ENCODE measurements at regions not wholly inside any gene's neighbourhood (a gene's known extent, or its start where the extent isn't known, plus 50 kb on each side); places are given as distances from the start of the nearest gene placed in this dataset.

DNA sequence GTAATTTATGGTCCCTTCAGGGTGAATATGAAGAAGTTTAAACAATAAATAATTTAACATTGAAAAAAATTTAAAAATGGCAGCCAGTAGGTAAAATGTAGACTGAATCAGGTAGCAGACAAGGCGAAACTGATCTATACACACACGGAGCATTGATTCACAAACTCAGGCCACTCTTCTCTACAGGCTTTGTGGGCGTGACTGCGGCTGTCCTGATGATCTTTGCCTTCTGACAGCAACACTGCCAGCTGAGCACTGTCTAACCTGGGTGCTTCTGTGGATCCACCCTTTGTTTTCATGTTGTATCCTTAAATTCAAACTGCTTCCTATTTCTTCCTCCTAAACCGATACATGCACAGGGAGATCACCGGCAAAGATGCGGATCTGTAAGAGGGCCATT, 315.4 kb upstream of the ADCY2 start:
- Histone ChIP-seq H3K27me3 (ENCODE audit: control insufficient read depth in 2 of 2, insufficient read depth in 1 of 2, low read length in 1 of 2) (no peaks in the 10 kb centered on the region), H3K4me3 (ENCODE audit: low read length in 2 of 2) (no peak overlapping the region), H3K27ac (ENCODE audit: low read depth in 1 of 2, low read length in 1 of 2) (no peak overlapping the region), H3K9me3 (ENCODE audit: control insufficient read depth in 2 of 2, insufficient read depth in 1 of 2, low read length in 1 of 2) (no peaks in the 10 kb centered on the region), H3K36me3 (ENCODE audit: control insufficient read depth in 2 of 2, insufficient read depth in 2 of 2, low read length in 1 of 2) (no peaks in the 10 kb centered on the region), H3K4me1 (ENCODE audit: control insufficient read depth in 2 of 2, insufficient read depth in 2 of 2, low read length in 2 of 2) (no peaks in the 10 kb centered on the region)
- no peak for DNase-seq (ENCODE audit: low read depth in 6 of 9, low spot score in 9 of 9)
- WGBS: 93% methylated on average over 7 of the region's 7 CpGs

DNA sequence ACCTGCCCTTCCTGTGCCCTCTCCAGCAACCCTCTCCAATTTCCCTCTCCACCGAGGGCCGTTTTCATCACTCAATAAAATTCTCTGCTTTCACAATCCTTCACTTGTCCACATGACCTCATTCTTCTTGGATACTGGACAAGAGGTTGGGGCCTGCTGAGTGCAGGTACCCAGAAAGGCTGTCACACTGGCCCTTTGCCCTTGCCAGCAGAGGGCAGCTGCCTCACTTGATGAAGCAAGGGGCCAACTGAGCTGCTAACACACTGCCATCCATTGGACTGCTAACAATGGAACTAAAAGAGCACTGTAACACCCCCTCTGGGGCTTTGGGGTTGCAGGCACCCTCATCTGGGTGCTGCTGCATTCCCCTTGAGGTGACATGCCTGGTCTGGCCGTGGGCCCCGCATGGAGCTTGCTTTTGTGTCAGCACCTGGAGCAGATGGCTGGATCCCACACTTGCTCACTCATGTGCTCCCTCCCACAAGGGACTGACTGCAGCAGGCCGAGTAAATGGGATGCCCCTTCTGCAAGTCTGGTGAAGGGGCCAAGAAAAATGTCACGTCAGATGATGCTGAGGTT, 308.1 kb upstream of the ADCY2 start:
- Histone ChIP-seq H3K27me3 (ENCODE audit: control insufficient read depth in 2 of 2, insufficient read depth in 1 of 2, low read length in 1 of 2) (no peaks in the 10 kb centered on the region), H3K4me3 (ENCODE audit: low read length in 2 of 2) (no peak overlapping the region), H3K36me3 (ENCODE audit: control insufficient read depth in 2 of 2, insufficient read depth in 2 of 2, low read length in 1 of 2) (no peaks in the 10 kb centered on the region), H3K27ac (ENCODE audit: low read depth in 1 of 2, low read length in 1 of 2) (no peak overlapping the region), H3K4me1 (ENCODE audit: control insufficient read depth in 2 of 2, insufficient read depth in 2 of 2, low read length in 2 of 2) (no peaks in the 10 kb centered on the region), H3K9me3 (ENCODE audit: control insufficient read depth in 2 of 2, insufficient read depth in 1 of 2, low read length in 1 of 2) (peaks cover 0 to 3% of the 10 kb centered on the region in 2 donors)
- WGBS: 78% methylated on average over 6 of the region's 6 CpGs
- DNase-seq (ENCODE audit: low read depth in 6 of 9, low spot score in 9 of 9): no peak

DNA sequence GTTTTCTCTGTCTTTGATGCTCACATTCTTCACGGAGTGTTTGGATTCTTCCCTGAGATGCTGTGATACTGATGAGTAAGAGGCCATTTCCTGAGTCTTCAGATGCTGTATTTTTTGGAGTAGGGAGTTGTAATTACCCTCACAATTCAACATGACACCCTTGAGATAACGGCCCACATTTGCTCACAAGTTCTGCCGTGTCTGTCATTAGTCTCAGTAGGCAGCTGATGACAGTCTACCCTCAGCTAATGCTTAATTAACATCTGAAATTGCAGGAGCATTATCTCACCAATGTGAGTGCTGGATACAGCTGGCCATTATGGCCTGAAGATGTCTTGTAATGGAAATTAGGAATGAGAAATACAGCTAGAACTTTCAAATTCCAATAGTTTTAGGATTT, 307.1 kb upstream of the ADCY2 start:
- Histone ChIP-seq H3K36me3 (ENCODE audit: control insufficient read depth in 2 of 2, insufficient read depth in 2 of 2, low read length in 1 of 2) (no peaks in the 10 kb centered on the region), H3K27me3 (ENCODE audit: control insufficient read depth in 2 of 2, insufficient read depth in 1 of 2, low read length in 1 of 2) (no peaks in the 10 kb centered on the region), H3K27ac (ENCODE audit: low read depth in 1 of 2, low read length in 1 of 2) (no peak overlapping the region), H3K4me3 (ENCODE audit: low read length in 2 of 2) (no peak overlapping the region), H3K9me3 (ENCODE audit: control insufficient read depth in 2 of 2, insufficient read depth in 1 of 2, low read length in 1 of 2) (peaks cover 0 to 3% of the 10 kb centered on the region in 2 donors), H3K4me1 (ENCODE audit: control insufficient read depth in 2 of 2, insufficient read depth in 2 of 2, low read length in 2 of 2) (no peaks in the 10 kb centered on the region)
- 29% methylated on average over 3 of the region's 3 CpGs for WGBS
- DNase-seq (ENCODE audit: low read depth in 6 of 9, low spot score in 9 of 9): no peak

DNA sequence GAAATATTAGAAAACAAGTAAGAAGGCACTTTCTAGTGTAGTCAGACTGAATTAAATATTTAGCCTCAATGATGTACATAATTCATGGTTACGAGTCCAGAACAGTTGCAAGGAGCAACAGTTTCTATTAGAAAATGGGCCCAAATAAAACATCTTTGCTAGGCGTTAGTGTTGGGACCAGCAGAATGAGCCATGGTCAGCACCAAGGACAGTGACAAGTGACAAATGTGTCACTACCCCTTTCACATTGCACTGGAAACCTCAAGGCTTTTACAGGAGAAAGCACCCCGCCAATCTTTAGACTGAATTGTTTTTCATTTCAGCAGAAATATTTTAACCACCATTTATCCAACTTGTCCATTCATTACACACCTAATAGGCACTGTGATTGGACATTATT, 301.3 kb upstream of the ADCY2 start:
- Histone ChIP-seq H3K36me3 (ENCODE audit: control insufficient read depth in 2 of 2, insufficient read depth in 2 of 2, low read length in 1 of 2) (no peaks in the 10 kb centered on the region), H3K9me3 (ENCODE audit: control insufficient read depth in 2 of 2, insufficient read depth in 1 of 2, low read length in 1 of 2) (no peaks in the 10 kb centered on the region), H3K27me3 (ENCODE audit: control insufficient read depth in 2 of 2, insufficient read depth in 1 of 2, low read length in 1 of 2) (no peaks in the 10 kb centered on the region), H3K4me3 (ENCODE audit: low read length in 2 of 2) (no peak overlapping the region), H3K27ac (ENCODE audit: low read depth in 1 of 2, low read length in 1 of 2) (no peak overlapping the region), H3K4me1 (ENCODE audit: control insufficient read depth in 2 of 2, insufficient read depth in 2 of 2, low read length in 2 of 2) (no peaks in the 10 kb centered on the region)
- DNase-seq (ENCODE audit: low read depth in 6 of 9, low spot score in 9 of 9): peak in 1 of 9 donors; percentile 5
- 50% methylated on average over 3 of the region's 3 CpGs for WGBS

DNA sequence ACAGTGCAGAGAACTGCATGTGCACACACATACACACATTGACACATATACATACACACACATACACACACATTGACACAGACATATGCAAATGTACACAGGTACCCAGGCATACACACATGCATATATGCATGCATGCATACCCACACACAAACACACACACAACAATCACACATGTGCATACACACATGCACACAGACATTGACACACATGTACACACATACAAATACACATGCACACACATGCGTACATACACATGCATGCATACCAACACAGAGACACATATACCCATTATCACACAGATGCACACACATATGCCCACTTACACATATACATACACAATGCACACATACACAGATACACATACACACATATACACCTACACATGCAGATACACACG, 299.6 kb upstream of the ADCY2 start:
- H3K9me3 ChIP-seq (ENCODE audit: control insufficient read depth in 2 of 2, insufficient read depth in 1 of 2, low read length in 1 of 2): no peaks in the 10 kb centered on the region
- DNase-seq (ENCODE audit: low read depth in 6 of 9, low spot score in 9 of 9): no peak
- H3K4me1 ChIP-seq (ENCODE audit: control insufficient read depth in 2 of 2, insufficient read depth in 2 of 2, low read length in 2 of 2): no peaks in the 10 kb centered on the region
- WGBS: 95% methylated on average over 2 of the region's 2 CpGs
- no peaks in the 10 kb centered on the region for H3K27me3 ChIP-seq (ENCODE audit: control insufficient read depth in 2 of 2, insufficient read depth in 1 of 2, low read length in 1 of 2)
- H3K36me3 ChIP-seq (ENCODE audit: control insufficient read depth in 2 of 2, insufficient read depth in 2 of 2, low read length in 1 of 2): no peaks in the 10 kb centered on the region
- H3K27ac ChIP-seq (ENCODE audit: low read depth in 1 of 2, low read length in 1 of 2): no peak overlapping the region
- H3K4me3 ChIP-seq (ENCODE audit: low read length in 2 of 2): no peak overlapping the region

DNA sequence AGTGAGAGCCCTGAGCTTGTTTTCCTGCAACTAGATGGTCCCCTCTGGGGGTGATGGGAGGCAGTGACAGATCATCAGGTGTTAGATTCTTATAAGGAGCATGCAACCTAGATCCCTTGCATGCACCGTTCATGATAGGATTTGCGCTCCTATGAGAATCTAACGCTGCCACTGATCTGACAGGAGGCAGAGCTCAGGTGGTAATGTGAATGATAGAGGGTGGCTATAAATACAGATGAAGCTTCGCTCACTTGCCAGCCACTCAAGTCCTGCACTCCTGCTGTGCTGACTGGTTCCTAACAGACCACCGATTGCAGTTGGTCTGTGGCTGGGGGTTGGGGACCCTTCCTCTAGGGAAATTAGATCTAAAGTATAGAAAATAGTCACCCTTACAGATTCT, 290.6 kb upstream of the ADCY2 start:
- no peak for DNase-seq (ENCODE audit: low read depth in 6 of 9, low spot score in 9 of 9)
- Histone ChIP-seq H3K27me3 (ENCODE audit: control insufficient read depth in 2 of 2, insufficient read depth in 1 of 2, low read length in 1 of 2) (no peaks in the 10 kb centered on the region), H3K36me3 (ENCODE audit: control insufficient read depth in 2 of 2, insufficient read depth in 2 of 2, low read length in 1 of 2) (no peaks in the 10 kb centered on the region), H3K9me3 (ENCODE audit: control insufficient read depth in 2 of 2, insufficient read depth in 1 of 2, low read length in 1 of 2) (no peaks in the 10 kb centered on the region), H3K27ac (ENCODE audit: low read depth in 1 of 2, low read length in 1 of 2) (no peak overlapping the region), H3K4me1 (ENCODE audit: control insufficient read depth in 2 of 2, insufficient read depth in 2 of 2, low read length in 2 of 2) (no peaks in the 10 kb centered on the region), H3K4me3 (ENCODE audit: low read length in 2 of 2) (no peak overlapping the region)
- 73% methylated on average over 5 of the region's 5 CpGs for WGBS

DNA sequence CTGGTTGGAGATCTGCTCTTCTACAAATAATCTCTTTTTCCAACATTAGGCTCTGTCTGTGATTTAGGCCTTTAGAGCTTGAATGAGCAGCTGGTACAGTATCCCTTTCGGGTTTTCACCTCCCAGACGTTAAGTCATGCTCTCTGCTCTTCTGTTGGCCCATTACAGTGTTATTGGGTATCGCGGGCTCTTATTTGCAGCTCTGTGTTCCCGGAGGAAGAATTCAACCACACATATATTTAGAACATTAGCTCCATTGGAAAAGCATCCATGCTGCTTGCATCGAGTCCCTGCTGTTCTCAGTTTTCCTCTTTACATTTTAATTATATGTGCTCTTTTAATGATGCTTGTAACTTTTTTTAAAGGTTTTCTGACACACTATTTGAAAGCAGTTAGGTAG, 278.0 kb upstream of the ADCY2 start:
- no peak overlapping the region for H3K27ac ChIP-seq (ENCODE audit: low read depth in 1 of 2, low read length in 1 of 2)
- 91% methylated on average over 6 of the region's 6 CpGs for WGBS
- H3K4me1 ChIP-seq (ENCODE audit: control insufficient read depth in 2 of 2, insufficient read depth in 2 of 2, low read length in 2 of 2): no peaks in the 10 kb centered on the region
- no peaks in the 10 kb centered on the region for H3K9me3 ChIP-seq (ENCODE audit: control insufficient read depth in 2 of 2, insufficient read depth in 1 of 2, low read length in 1 of 2)
- H3K27me3 ChIP-seq (ENCODE audit: control insufficient read depth in 2 of 2, insufficient read depth in 1 of 2, low read length in 1 of 2): no peaks in the 10 kb centered on the region
- no peak for DNase-seq (ENCODE audit: low read depth in 6 of 9, low spot score in 9 of 9)
- no peaks in the 10 kb centered on the region for H3K36me3 ChIP-seq (ENCODE audit: control insufficient read depth in 2 of 2, insufficient read depth in 2 of 2, low read length in 1 of 2)
- H3K4me3 ChIP-seq (ENCODE audit: low read length in 2 of 2): no peak overlapping the region

DNA sequence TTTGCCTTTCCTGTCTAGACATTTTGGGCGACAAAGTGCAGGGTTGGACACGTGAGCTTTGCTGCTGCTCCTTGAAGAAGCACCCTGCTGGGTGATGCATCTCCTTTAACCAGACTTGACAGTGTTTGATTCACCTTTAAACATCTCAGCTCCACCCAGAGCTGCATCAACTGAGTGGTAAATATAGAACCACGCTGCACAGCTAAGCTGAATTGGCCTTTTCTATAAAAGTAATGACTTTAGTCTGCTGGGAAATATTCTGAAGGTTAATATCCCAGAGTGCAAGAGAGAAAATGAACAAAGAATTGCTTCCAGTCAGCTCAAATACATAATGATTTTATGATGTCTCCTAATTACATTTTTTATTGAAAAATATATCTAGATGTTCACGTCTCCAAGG, 264.3 kb upstream of the ADCY2 start:
- WGBS: 89% methylated on average over 4 of the region's 4 CpGs
- Histone ChIP-seq H3K9me3 (ENCODE audit: control insufficient read depth in 2 of 2, insufficient read depth in 1 of 2, low read length in 1 of 2) (peaks cover 0 to 4% of the 10 kb centered on the region in 2 donors), H3K4me1 (ENCODE audit: control insufficient read depth in 2 of 2, insufficient read depth in 2 of 2, low read length in 2 of 2) (no peaks in the 10 kb centered on the region)

DNA sequence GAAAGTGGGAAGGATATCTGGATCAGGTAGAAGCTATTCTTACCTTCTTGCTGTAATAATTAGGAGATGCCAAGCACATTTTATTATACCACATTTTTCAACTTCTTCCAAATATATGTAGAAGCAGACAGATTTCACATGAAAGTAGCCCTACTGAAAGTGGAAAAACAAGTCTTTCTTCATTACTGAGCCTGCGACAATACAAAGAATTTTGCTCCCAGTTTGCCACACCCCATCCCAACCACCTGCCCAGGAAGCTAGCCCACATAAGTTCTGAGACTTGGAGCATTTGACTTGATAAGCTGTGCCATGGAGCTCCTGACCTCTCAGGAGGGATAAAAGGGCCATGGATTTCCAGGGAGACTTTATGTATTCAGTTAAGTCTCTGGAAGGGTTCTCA, 249.1 kb upstream of the ADCY2 start:
- 63% methylated on average over 1 of the region's 1 CpG for WGBS
- H3K4me3 ChIP-seq (ENCODE audit: low read length in 2 of 2): no peak overlapping the region
- no peaks in the 10 kb centered on the region for H3K4me1 ChIP-seq (ENCODE audit: control insufficient read depth in 2 of 2, insufficient read depth in 2 of 2, low read length in 2 of 2)
- H3K27ac ChIP-seq (ENCODE audit: low read depth in 1 of 2, low read length in 1 of 2): no peak overlapping the region
- no peak for DNase-seq (ENCODE audit: low read depth in 6 of 9, low spot score in 9 of 9)
- no peaks in the 10 kb centered on the region for H3K27me3 ChIP-seq (ENCODE audit: control insufficient read depth in 2 of 2, insufficient read depth in 1 of 2, low read length in 1 of 2)
- peaks cover 0 to 10% of the 10 kb centered on the region in 2 donors for H3K9me3 ChIP-seq (ENCODE audit: control insufficient read depth in 2 of 2, insufficient read depth in 1 of 2, low read length in 1 of 2)
- H3K36me3 ChIP-seq (ENCODE audit: control insufficient read depth in 2 of 2, insufficient read depth in 2 of 2, low read length in 1 of 2): no peaks in the 10 kb centered on the region

More for the DNA sequence above, 264.3 kb upstream of the ADCY2 start:
- no peak overlapping the region for H3K4me3 ChIP-seq (ENCODE audit: low read length in 2 of 2)
- no peak overlapping the region for H3K27ac ChIP-seq (ENCODE audit: low read depth in 1 of 2, low read length in 1 of 2)
- no peaks in the 10 kb centered on the region for H3K36me3 ChIP-seq (ENCODE audit: control insufficient read depth in 2 of 2, insufficient read depth in 2 of 2, low read length in 1 of 2)
- DNase-seq (ENCODE audit: low read depth in 6 of 9, low spot score in 9 of 9): no peak
- no peaks in the 10 kb centered on the region for H3K27me3 ChIP-seq (ENCODE audit: control insufficient read depth in 2 of 2, insufficient read depth in 1 of 2, low read length in 1 of 2)

DNA sequence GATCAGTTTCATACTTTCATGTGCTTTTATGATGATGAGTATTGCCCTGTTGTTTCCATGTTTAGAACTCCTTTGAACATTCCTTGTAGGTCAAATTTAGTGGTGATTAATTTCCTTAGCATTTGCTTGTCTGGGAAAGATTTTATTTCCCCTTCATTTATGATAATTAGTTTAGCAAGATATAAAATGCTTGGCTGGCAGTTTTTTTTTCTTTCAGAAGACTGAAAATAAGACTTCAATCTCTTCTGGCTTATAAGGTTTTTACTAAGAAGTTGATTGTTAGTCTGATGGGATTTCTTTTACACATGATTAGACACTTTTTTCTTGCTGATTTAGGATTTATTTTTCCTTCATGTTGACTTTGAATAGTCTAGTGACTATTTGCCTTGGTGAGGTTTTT, 238.9 kb upstream of the ADCY2 start:
- H3K4me1 ChIP-seq (ENCODE audit: control insufficient read depth in 2 of 2, insufficient read depth in 2 of 2, low read length in 2 of 2): no peaks in the 10 kb centered on the region
- DNase-seq (ENCODE audit: low read depth in 6 of 9, low spot score in 9 of 9): no peak
- no peaks in the 10 kb centered on the region for H3K36me3 ChIP-seq (ENCODE audit: control insufficient read depth in 2 of 2, insufficient read depth in 2 of 2, low read length in 1 of 2)
- H3K27me3 ChIP-seq (ENCODE audit: control insufficient read depth in 2 of 2, insufficient read depth in 1 of 2, low read length in 1 of 2): no peaks in the 10 kb centered on the region
- peaks cover 0 to 3% of the 10 kb centered on the region in 2 donors for H3K9me3 ChIP-seq (ENCODE audit: control insufficient read depth in 2 of 2, insufficient read depth in 1 of 2, low read length in 1 of 2)
- no peak overlapping the region for H3K27ac ChIP-seq (ENCODE audit: low read depth in 1 of 2, low read length in 1 of 2)
- no peak overlapping the region for H3K4me3 ChIP-seq (ENCODE audit: low read length in 2 of 2)
